CD4-positive, CD25-positive, alpha-beta regulatory T cell (primary cell): ENCODE measurements at regions not wholly inside any gene's neighbourhood (a gene's known extent, or its start where the extent isn't known, plus 50 kb on each side); places are given as distances from the start of the nearest gene placed in this dataset.

Source experiments
- ATAC-seq, 2 donors: fragments of 150-1000 bp; cut with Tn5 transposase; one replicate each; pipeline ENCODE4 v1.10.0; 2021; ENCODE audit warnings: low read depth in 2 of 2, moderate number of reproducible peaks in 2 of 2, moderate library complexity in 1 of 2
- DNase-seq, 3 donors: peaks; one replicate each; pipeline versions ENCODE4 v3.0.0 to v3.0.0-alpha.2; 2012 to 2022; ENCODE audit warnings: mixed read lengths in 1 of 3
- H3K27ac ChIP-seq: one replicate; pipeline ENCODE4 v1.7.0; 2013; ENCODE audit warnings: mild to moderate bottlenecking, low read length; ENCODE audit not compliant: insufficient read depth, poor library complexity, severe bottlenecking
- H3K27me3 ChIP-seq: one replicate; pipeline ENCODE4 v1.7.0; 2013; ENCODE audit warnings: low read length; ENCODE audit not compliant: control insufficient read depth, insufficient read depth
- H3K36me3 ChIP-seq: one replicate; pipeline ENCODE4 v1.7.0; 2013; ENCODE audit warnings: mild to moderate bottlenecking, low read length, moderate library complexity; ENCODE audit not compliant: control insufficient read depth, insufficient read depth
- H3K4me1 ChIP-seq: 2 replicates; pipeline ENCODE4 v1.7.0; 2013; ENCODE audit warnings: mild to moderate bottlenecking, low read length; ENCODE audit not compliant: insufficient read depth, control insufficient read depth, poor library complexity, severe bottlenecking
- H3K4me3 ChIP-seq: one replicate; pipeline ENCODE4 v1.7.0; 2013; ENCODE audit warnings: low read depth, mild to moderate bottlenecking, low read length, moderate library complexity
- H3K9me3 ChIP-seq, 2 experiments: 1 replicate in 1 of 2; 2 replicates in 1 of 2; pipeline ENCODE4 v1.7.0; 2013; ENCODE audit warnings: low read length in 2 of 2, mild to moderate bottlenecking in 1 of 2, moderate library complexity in 1 of 2; ENCODE audit not compliant: control insufficient read depth in 2 of 2
- H3K27ac Mint-ChIP-seq, 3 donors: one replicate each; pipeline ENCODE4 v1.8.0; 2020 to 2022; ENCODE audit warnings: mild to moderate bottlenecking in 3 of 3, mixed read lengths in 3 of 3, moderate library complexity in 2 of 3
- H3K27me3 Mint-ChIP-seq: one replicate; pipeline ENCODE4 v1.8.0; 2022; ENCODE audit warnings: mild to moderate bottlenecking, mixed read lengths
- H3K36me3 Mint-ChIP-seq: one replicate; pipeline ENCODE4 v1.8.0; 2020; ENCODE audit warnings: mixed read lengths
- H3K4me1 Mint-ChIP-seq, 4 donors: one replicate each; pipeline ENCODE4 v1.8.0; 2020 to 2022; ENCODE audit warnings: mixed read lengths in 4 of 4, mild to moderate bottlenecking in 1 of 4
- H3K4me3 Mint-ChIP-seq, 4 donors: one replicate each; pipeline ENCODE4 v1.8.0; 2020 to 2022; ENCODE audit warnings: mild to moderate bottlenecking in 4 of 4, mixed read lengths in 4 of 4, moderate library complexity in 3 of 4
- H3K9me3 Mint-ChIP-seq, 7 donors: one replicate each; pipeline ENCODE4 v1.8.0; 2020 to 2022; ENCODE audit warnings: mixed read lengths in 7 of 7, mild to moderate bottlenecking in 3 of 7, moderate library complexity in 2 of 7

GRCh38 chr13:39263033-39263432 is 224.8 kb downstream of the NHLRC3 start:
- Mint-ChIP-seq H3K4me3 (no peak overlapping the region), H3K4me1 (peaks cover 0 to 3% (median 0%) of the 10 kb centered on the region in 4 donors), H3K36me3 (no peaks in the 10 kb centered on the region), H3K27me3 (no peaks in the 10 kb centered on the region), H3K9me3 (peaks cover 0 to 5% (median 0%) of the 10 kb centered on the region in 7 donors), H3K27ac (no peak overlapping the region)
- Histone ChIP-seq H3K36me3 (no peaks in the 10 kb centered on the region), H3K27ac (no peak overlapping the region), H3K4me1 (no peaks in the 10 kb centered on the region), H3K4me3 (no peak overlapping the region), H3K9me3 (no peaks in the 10 kb centered on the region), H3K27me3 (no peaks in the 10 kb centered on the region)
- ATAC-seq (no peak), DNase-seq (peak in 2 of 3 donors; percentile 5 to 46)

- Mint-ChIP-seq H3K4me1 (peaks cover 0 to 3% (median 0%) of the 10 kb centered on the region in 4 donors), H3K36me3 (no peaks in the 10 kb centered on the region), H3K4me3 (no peak overlapping the region), H3K9me3 (peaks cover 0 to 5% (median 0%) of the 10 kb centered on the region in 7 donors), H3K27ac (no peak overlapping the region), H3K27me3 (no peaks in the 10 kb centered on the region)
- Histone ChIP-seq H3K9me3 (no peaks in the 10 kb centered on the region), H3K36me3 (no peaks in the 10 kb centered on the region), H3K4me3 (no peak overlapping the region), H3K4me1 (no peaks in the 10 kb centered on the region), H3K27me3 (no peaks in the 10 kb centered on the region), H3K27ac (no peak overlapping the region)
- ATAC-seq (no peak), DNase-seq (no peak)
Measured at GRCh38 chr13:39263531-39263930, 225.3 kb downstream of the NHLRC3 start.

- ATAC-seq = no peak
- H3K4me3 Mint-ChIP-seq = no peak overlapping the region
- H3K36me3 Mint-ChIP-seq = no peaks in the 10 kb centered on the region
- H3K27me3 Mint-ChIP-seq = peaks cover 8% of the 10 kb centered on the region
- Histone ChIP-seq H3K4me1 (no peaks in the 10 kb centered on the region), H3K4me3 (no peak overlapping the region), H3K36me3 (no peaks in the 10 kb centered on the region), H3K9me3 (no peaks in the 10 kb centered on the region), H3K27me3 (no peaks in the 10 kb centered on the region), H3K27ac (no peak overlapping the region)
- peaks cover 0 to 5% (median 0%) of the 10 kb centered on the region in 7 donors for H3K9me3 Mint-ChIP-seq
- H3K27ac Mint-ChIP-seq = no peak overlapping the region
- no peak for DNase-seq
- H3K4me1 Mint-ChIP-seq = no peaks in the 10 kb centered on the region
Measured at GRCh38 chr13:39266426-39266825, 228.2 kb downstream of the NHLRC3 start.

GRCh38 chr13:39268398-39268797 is 230.1 kb downstream of the NHLRC3 start:
- Histone ChIP-seq H3K9me3 (no peaks in the 10 kb centered on the region), H3K27ac (no peak overlapping the region), H3K36me3 (no peaks in the 10 kb centered on the region), H3K4me3 (no peak overlapping the region), H3K4me1 (no peaks in the 10 kb centered on the region), H3K27me3 (no peaks in the 10 kb centered on the region)
- H3K9me3 Mint-ChIP-seq = peaks cover 0 to 5% (median 0%) of the 10 kb centered on the region in 7 donors
- no peaks in the 10 kb centered on the region for H3K36me3 Mint-ChIP-seq
- no peak overlapping the region for H3K27ac Mint-ChIP-seq
- no peak for ATAC-seq
- no peaks in the 10 kb centered on the region for H3K4me1 Mint-ChIP-seq
- no peak for DNase-seq
- peaks cover 8% of the 10 kb centered on the region for H3K27me3 Mint-ChIP-seq
- H3K4me3 Mint-ChIP-seq = no peak overlapping the region

GRCh38 chr13:39269004-39269403 is 230.7 kb downstream of the NHLRC3 start:
- no peak for ATAC-seq
- no peak for DNase-seq
- Histone ChIP-seq H3K27me3 (no peaks in the 10 kb centered on the region), H3K4me1 (no peaks in the 10 kb centered on the region), H3K36me3 (no peaks in the 10 kb centered on the region), H3K27ac (no peak overlapping the region), H3K9me3 (no peaks in the 10 kb centered on the region), H3K4me3 (no peak overlapping the region)
- no peaks in the 10 kb centered on the region for H3K4me1 Mint-ChIP-seq
- H3K27me3 Mint-ChIP-seq = peaks cover 8% of the 10 kb centered on the region
- H3K36me3 Mint-ChIP-seq = no peaks in the 10 kb centered on the region
- H3K4me3 Mint-ChIP-seq = no peak overlapping the region
- H3K9me3 Mint-ChIP-seq = peaks cover 0 to 5% (median 0%) of the 10 kb centered on the region in 7 donors
- no peak overlapping the region for H3K27ac Mint-ChIP-seq

- H3K4me1 ChIP-seq = no peaks in the 10 kb centered on the region
- Mint-ChIP-seq H3K4me1 (no peaks in the 10 kb centered on the region), H3K4me3 (no peak overlapping the region), H3K9me3 (peaks cover 0 to 5% (median 0%) of the 10 kb centered on the region in 7 donors), H3K27ac (no peak overlapping the region), H3K36me3 (no peaks in the 10 kb centered on the region), H3K27me3 (peaks cover 8% of the 10 kb centered on the region)
- H3K36me3 ChIP-seq = no peaks in the 10 kb centered on the region
- no peak overlapping the region for H3K4me3 ChIP-seq
- no peaks in the 10 kb centered on the region for H3K27me3 ChIP-seq
- DNase-seq (no peak), ATAC-seq (no peak)
- no peaks in the 10 kb centered on the region for H3K9me3 ChIP-seq
- H3K27ac ChIP-seq = no peak overlapping the region
Measured at GRCh38 chr13:39269411-39269810, 231.2 kb downstream of the NHLRC3 start.

GRCh38 chr13:39272994-39273393 is 234.7 kb downstream of the NHLRC3 start:
- Histone ChIP-seq H3K27me3 (peaks cover 4% of the 10 kb centered on the region), H3K36me3 (no peaks in the 10 kb centered on the region), H3K4me3 (no peak overlapping the region), H3K4me1 (no peaks in the 10 kb centered on the region), H3K9me3 (no peaks in the 10 kb centered on the region), H3K27ac (no peak overlapping the region)
- Mint-ChIP-seq H3K4me1 (no peaks in the 10 kb centered on the region), H3K27ac (no peak overlapping the region), H3K9me3 (peaks cover 0 to 2% (median 0%) of the 10 kb centered on the region in 7 donors), H3K27me3 (peaks cover 18% of the 10 kb centered on the region), H3K36me3 (no peaks in the 10 kb centered on the region), H3K4me3 (no peak overlapping the region)
- no peak for ATAC-seq
- DNase-seq = no peak

GRCh38 chr13:39273953-39274738 is 235.9 kb downstream of the NHLRC3 start:
- Histone ChIP-seq H3K27ac (no peak overlapping the region), H3K9me3 (no peaks in the 10 kb centered on the region), H3K27me3 (peaks cover 6% of the 10 kb centered on the region), H3K4me3 (no peak overlapping the region), H3K4me1 (no peaks in the 10 kb centered on the region), H3K36me3 (no peaks in the 10 kb centered on the region)
- H3K9me3 Mint-ChIP-seq = peaks cover 0 to 2% (median 0%) of the 10 kb centered on the region in 7 donors
- ATAC-seq (no peak), DNase-seq (no peak)
- peaks cover 18% of the 10 kb centered on the region for H3K27me3 Mint-ChIP-seq
- no peak overlapping the region for H3K27ac Mint-ChIP-seq
- no peaks in the 10 kb centered on the region for H3K36me3 Mint-ChIP-seq
- H3K4me3 Mint-ChIP-seq = no peak overlapping the region
- H3K4me1 Mint-ChIP-seq = no peaks in the 10 kb centered on the region
